GM23338 (cell line): ENCODE measurements at regions not wholly inside any gene's neighbourhood (a gene's known extent, or its start where the extent isn't known, plus 50 kb on each side); places are given as distances from the start of the nearest gene placed in this dataset.

ENCODE experiments used
- CREB1 ChIP-seq: fragments of 250-450 bp; sonication (Bioruptor Pico); IDR thresholded peaks from 2 replicates; pipeline ENCODE4 v1.5.0; 2020; ENCODE audit warnings: low read depth, mild to moderate bottlenecking, moderate library complexity
- EZH2 ChIP-seq: fragments of 200-600 bp; sonication (generic); IDR thresholded peaks from one replicate; pipeline ENCODE4 v1.8.0; 2017; ENCODE audit warnings: antibody characterized with exemption, mild to moderate bottlenecking, low read depth; ENCODE audit not compliant: unreplicated experiment
- EZH2phosphoT487 ChIP-seq: fragments of 200-600 bp; sonication (generic); IDR thresholded peaks from one replicate; pipeline ENCODE4 v1.8.1; 2018; ENCODE audit warnings: antibody characterized with exemption; ENCODE audit not compliant: unreplicated experiment
- JUNB ChIP-seq: IDR thresholded peaks from one replicate; pipeline ENCODE4 v1.6.1; 2016; ENCODE audit warnings: antibody characterized with exemption; ENCODE audit not compliant: unreplicated experiment
- NANOG ChIP-seq: IDR thresholded peaks from 2 replicates; pipeline ENCODE4 v1.6.1; 2016; ENCODE audit warnings: antibody characterized with exemption, borderline replicate concordance
- POLR2AphosphoS5 ChIP-seq: IDR thresholded peaks from 2 replicates; pipeline ENCODE4 v1.6.1; 2016; ENCODE audit warnings: antibody characterized with exemption, low read depth
- STAT1 ChIP-seq: IDR thresholded peaks from one replicate; pipeline ENCODE4 v1.6.1; 2016; ENCODE audit warnings: antibody characterized with exemption; ENCODE audit not compliant: unreplicated experiment
- ZNF114 ChIP-seq: fragments of 250-450 bp; sonication (Bioruptor Pico); IDR thresholded peaks from 2 replicates; pipeline ENCODE4 v1.5.0; 2020; ENCODE audit warnings: mild to moderate bottlenecking, moderate library complexity
- ZNF331 ChIP-seq: fragments of 250-450 bp; sonication (Bioruptor Pico); IDR thresholded peaks from 2 replicates; pipeline ENCODE4 v1.5.0; 2020; ENCODE audit warnings: low read depth, mild to moderate bottlenecking, moderate library complexity
- TF ChIP-seq, protein P1 (sequence below), 2 experiments: fragments of 200-600 bp in 1 of 2; sonication (generic) in 1 of 2; conservative IDR thresholded peaks; 2 replicates each; pipeline versions ENCODE4 v1.5.1 to v1.6.1; 2016 to 2017; ENCODE audit warnings: antibody characterized with exemption in 2 of 2, low read depth in 2 of 2, mild to moderate bottlenecking in 2 of 2, moderate library complexity in 1 of 2
- TF ChIP-seq, protein P2 (sequence below): IDR thresholded peaks from one replicate; pipeline ENCODE4 v1.6.1; 2018; ENCODE audit warnings: antibody characterized with exemption; ENCODE audit not compliant: unreplicated experiment
- TF ChIP-seq, protein P3 (sequence below): IDR thresholded peaks from 2 replicates; pipeline ENCODE4 v1.6.1; 2016; ENCODE audit warnings: antibody characterized with exemption
- TF ChIP-seq, protein P4 (sequence below): fragments of 250-450 bp; sonication (Bioruptor Pico); IDR thresholded peaks from 2 replicates; pipeline ENCODE4 v1.5.0; 2020; ENCODE audit warnings: mild to moderate bottlenecking, moderate library complexity

DNA sequence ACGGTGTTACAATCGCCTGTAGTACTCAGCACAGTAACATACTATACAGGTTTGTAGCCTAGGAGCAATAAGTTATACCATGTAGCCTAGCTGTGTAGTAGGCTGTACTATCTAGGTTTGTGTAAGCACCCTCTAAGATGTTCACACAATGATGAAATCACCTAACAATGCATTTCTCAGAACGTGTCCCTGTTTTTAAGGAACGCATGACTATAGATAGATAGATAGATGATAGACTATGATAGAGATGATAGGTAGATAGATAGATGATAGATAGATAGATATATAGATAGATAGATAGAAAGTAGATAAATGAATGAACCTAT lies 203.9 kb downstream of the FAM76B start:
- TF ChIP-seq, protein P1, sequence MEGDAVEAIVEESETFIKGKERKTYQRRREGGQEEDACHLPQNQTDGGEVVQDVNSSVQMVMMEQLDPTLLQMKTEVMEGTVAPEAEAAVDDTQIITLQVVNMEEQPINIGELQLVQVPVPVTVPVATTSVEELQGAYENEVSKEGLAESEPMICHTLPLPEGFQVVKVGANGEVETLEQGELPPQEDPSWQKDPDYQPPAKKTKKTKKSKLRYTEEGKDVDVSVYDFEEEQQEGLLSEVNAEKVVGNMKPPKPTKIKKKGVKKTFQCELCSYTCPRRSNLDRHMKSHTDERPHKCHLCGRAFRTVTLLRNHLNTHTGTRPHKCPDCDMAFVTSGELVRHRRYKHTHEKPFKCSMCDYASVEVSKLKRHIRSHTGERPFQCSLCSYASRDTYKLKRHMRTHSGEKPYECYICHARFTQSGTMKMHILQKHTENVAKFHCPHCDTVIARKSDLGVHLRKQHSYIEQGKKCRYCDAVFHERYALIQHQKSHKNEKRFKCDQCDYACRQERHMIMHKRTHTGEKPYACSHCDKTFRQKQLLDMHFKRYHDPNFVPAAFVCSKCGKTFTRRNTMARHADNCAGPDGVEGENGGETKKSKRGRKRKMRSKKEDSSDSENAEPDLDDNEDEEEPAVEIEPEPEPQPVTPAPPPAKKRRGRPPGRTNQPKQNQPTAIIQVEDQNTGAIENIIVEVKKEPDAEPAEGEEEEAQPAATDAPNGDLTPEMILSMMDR (conservative IDR thresholded peaks at IDR 0.05; ENCODE audit: low read depth in 2 of 2) = no peak
- TF ChIP-seq CREB1 (CRISPR knock-in tag) (no peak), EZH2 (no peak), POLR2AphosphoS5 (no peak), EZH2phosphoT487 (no peak), ZNF114 (no peak), ZNF331 (no peak), JUNB (no peak), STAT1 (no peak), NANOG (no peak)
- TF ChIP-seq, protein P2, sequence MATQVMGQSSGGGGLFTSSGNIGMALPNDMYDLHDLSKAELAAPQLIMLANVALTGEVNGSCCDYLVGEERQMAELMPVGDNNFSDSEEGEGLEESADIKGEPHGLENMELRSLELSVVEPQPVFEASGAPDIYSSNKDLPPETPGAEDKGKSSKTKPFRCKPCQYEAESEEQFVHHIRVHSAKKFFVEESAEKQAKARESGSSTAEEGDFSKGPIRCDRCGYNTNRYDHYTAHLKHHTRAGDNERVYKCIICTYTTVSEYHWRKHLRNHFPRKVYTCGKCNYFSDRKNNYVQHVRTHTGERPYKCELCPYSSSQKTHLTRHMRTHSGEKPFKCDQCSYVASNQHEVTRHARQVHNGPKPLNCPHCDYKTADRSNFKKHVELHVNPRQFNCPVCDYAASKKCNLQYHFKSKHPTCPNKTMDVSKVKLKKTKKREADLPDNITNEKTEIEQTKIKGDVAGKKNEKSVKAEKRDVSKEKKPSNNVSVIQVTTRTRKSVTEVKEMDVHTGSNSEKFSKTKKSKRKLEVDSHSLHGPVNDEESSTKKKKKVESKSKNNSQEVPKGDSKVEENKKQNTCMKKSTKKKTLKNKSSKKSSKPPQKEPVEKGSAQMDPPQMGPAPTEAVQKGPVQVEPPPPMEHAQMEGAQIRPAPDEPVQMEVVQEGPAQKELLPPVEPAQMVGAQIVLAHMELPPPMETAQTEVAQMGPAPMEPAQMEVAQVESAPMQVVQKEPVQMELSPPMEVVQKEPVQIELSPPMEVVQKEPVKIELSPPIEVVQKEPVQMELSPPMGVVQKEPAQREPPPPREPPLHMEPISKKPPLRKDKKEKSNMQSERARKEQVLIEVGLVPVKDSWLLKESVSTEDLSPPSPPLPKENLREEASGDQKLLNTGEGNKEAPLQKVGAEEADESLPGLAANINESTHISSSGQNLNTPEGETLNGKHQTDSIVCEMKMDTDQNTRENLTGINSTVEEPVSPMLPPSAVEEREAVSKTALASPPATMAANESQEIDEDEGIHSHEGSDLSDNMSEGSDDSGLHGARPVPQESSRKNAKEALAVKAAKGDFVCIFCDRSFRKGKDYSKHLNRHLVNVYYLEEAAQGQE = no peak
- TF ChIP-seq, protein P3, sequence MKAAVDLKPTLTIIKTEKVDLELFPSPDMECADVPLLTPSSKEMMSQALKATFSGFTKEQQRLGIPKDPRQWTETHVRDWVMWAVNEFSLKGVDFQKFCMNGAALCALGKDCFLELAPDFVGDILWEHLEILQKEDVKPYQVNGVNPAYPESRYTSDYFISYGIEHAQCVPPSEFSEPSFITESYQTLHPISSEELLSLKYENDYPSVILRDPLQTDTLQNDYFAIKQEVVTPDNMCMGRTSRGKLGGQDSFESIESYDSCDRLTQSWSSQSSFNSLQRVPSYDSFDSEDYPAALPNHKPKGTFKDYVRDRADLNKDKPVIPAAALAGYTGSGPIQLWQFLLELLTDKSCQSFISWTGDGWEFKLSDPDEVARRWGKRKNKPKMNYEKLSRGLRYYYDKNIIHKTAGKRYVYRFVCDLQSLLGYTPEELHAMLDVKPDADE = no peak
- TF ChIP-seq, protein P4, sequence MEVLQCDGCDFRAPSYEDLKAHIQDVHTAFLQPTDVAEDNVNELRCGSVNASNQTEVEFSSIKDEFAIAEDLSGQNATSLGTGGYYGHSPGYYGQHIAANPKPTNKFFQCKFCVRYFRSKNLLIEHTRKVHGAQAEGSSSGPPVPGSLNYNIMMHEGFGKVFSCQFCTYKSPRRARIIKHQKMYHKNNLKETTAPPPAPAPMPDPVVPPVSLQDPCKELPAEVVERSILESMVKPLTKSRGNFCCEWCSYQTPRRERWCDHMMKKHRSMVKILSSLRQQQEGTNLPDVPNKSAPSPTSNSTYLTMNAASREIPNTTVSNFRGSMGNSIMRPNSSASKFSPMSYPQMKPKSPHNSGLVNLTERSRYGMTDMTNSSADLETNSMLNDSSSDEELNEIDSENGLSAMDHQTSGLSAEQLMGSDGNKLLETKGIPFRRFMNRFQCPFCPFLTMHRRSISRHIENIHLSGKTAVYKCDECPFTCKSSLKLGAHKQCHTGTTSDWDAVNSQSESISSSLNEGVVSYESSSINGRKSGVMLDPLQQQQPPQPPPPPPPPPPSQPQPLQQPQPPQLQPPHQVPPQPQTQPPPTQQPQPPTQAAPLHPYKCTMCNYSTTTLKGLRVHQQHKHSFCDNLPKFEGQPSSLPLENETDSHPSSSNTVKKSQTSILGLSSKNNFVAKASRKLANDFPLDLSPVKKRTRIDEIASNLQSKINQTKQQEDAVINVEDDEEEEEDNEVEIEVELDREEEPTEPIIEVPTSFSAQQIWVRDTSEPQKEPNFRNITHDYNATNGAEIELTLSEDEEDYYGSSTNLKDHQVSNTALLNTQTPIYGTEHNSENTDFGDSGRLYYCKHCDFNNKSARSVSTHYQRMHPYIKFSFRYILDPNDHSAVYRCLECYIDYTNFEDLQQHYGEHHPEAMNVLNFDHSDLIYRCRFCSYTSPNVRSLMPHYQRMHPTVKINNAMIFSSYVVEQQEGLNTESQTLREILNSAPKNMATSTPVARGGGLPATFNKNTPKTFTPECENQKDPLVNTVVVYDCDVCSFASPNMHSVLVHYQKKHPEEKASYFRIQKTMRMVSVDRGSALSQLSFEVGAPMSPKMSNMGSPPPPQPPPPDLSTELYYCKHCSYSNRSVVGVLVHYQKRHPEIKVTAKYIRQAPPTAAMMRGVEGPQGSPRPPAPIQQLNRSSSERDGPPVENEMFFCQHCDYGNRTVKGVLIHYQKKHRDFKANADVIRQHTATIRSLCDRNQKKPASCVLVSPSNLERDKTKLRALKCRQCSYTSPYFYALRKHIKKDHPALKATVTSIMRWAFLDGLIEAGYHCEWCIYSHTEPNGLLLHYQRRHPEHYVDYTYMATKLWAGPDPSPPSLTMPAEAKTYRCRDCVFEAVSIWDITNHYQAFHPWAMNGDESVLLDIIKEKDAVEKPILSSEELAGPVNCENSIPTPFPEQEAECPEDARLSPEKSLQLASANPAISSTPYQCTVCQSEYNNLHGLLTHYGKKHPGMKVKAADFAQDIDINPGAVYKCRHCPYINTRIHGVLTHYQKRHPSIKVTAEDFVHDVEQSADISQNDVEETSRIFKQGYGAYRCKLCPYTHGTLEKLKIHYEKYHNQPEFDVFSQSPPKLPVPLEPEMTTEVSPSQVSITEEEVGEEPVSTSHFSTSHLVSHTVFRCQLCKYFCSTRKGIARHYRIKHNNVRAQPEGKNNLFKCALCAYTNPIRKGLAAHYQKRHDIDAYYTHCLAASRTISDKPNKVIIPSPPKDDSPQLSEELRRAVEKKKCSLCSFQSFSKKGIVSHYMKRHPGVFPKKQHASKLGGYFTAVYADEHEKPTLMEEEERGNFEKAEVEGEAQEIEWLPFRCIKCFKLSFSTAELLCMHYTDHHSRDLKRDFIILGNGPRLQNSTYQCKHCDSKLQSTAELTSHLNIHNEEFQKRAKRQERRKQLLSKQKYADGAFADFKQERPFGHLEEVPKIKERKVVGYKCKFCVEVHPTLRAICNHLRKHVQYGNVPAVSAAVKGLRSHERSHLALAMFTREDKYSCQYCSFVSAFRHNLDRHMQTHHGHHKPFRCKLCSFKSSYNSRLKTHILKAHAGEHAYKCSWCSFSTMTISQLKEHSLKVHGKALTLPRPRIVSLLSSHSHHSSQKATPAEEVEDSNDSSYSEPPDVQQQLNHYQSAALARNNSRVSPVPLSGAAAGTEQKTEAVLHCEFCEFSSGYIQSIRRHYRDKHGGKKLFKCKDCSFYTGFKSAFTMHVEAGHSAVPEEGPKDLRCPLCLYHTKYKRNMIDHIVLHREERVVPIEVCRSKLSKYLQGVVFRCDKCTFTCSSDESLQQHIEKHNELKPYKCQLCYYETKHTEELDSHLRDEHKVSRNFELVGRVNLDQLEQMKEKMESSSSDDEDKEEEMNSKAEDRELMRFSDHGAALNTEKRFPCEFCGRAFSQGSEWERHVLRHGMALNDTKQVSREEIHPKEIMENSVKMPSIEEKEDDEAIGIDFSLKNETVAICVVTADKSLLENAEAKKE (CRISPR knock-in tag) = no peak
